ENCODE measurements at regions not wholly inside any gene's neighbourhood (a gene's known extent, or its start where the extent isn't known, plus 50 kb on each side); places are given as distances from the start of the nearest gene placed in this dataset.
"Not testable (repeated sequence)": the region's sequence is repeated elsewhere in the genome, so short reads cannot be mapped to it uniquely, and the experiment has no call there.

DNA sequence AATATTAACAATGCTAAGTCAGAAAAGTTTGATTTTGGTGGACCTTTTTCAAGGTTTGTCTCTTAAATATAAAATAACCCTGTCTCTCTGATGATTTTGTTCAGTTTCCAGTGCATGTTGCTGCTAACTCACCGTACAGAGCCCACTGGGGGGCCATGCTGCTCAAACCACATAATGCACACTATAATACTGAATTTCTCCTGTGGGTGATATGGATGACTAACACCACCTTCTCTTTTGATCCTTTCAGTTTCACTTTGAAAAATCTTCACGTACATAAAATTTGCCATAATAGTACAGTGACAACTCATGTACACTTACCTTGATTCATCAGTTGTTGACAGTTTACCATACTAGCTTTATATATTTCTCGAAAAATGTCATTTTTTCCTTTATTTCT, 506.6 kb upstream of the MAN1A1 start:
- no peak for DNase-seq

- no peak for DNase-seq
Measured at GRCh38 chr6:119848696-119849095, 499.1 kb upstream of the MAN1A1 start.

- DNase-seq: no peak
Measured at GRCh38 chr6:119845161-119845560, 495.6 kb upstream of the MAN1A1 start.

GRCh38 chr6:119844387-119844786, 494.8 kb upstream of the MAN1A1 start:
- DNase-seq: no peak

DNA sequence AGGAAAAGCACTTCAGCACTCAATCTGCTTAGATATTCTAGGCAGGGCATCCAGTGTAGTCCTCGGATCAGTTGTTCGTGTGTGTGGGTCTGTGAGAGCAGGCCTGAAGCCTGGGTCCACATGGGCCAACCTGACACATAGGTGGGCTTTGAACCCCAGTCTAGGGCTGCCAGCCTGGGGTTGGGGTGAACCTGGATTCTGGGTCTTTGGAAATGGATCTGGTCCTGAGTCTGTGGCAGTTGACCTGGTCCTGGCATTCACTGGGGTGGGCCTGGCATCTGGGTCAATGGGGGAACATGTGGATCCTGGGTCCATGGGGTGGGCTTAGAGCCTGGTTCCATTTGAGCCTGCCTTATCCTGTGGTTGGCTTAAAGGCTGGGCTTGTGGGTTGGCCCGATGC, 492.6 kb upstream of the MAN1A1 start:
- DNase-seq: no peak

- no peak for DNase-seq
Measured at GRCh38 chr6:119838043-119838442, 488.5 kb upstream of the MAN1A1 start.

- no peak for DNase-seq
Measured at GRCh38 chr6:119834418-119834817, 484.9 kb upstream of the MAN1A1 start.

- no peak for DNase-seq
Measured at GRCh38 chr6:119832411-119832810, 482.9 kb upstream of the MAN1A1 start.

DNA sequence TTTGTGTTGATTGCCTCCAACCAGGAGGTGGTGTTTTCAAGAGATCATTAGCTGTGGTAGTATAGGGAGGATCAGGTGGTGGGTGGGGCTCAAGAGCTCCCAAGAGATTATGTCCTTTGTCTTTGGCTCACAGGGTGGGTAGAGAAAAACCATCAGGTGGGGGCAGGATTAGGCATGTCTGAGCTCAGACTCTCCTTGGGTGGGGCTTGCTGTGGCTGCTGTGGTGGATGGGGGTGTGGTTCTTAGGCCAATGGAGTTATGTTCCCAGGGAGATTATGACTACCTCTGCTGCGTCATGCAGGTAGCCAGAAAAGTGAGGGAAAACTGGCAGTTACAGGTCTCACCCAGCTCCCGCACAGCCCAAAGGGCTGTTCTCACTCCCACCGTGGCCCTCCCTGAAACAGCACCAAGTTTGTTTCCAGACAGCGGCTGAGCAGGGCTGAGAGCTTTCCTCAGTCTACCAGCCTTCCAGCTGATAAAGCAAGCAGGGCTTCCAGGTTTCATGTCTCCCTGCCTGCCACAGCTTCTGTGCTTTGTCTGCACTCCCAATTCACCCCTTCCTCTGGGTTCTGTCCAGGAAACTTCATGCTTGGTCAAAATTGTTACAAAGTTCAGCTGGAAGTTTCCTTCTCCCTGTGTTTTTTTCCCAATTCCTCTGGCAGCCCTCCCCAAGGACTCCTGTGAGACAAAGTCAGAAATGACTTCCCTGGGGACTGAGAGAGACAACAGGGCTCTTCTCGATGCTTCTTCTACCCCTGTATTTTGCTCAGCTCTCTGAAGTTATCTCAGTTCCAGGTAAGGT, 481.1 kb upstream of the MAN1A1 start:
- no peak for DNase-seq

DNA sequence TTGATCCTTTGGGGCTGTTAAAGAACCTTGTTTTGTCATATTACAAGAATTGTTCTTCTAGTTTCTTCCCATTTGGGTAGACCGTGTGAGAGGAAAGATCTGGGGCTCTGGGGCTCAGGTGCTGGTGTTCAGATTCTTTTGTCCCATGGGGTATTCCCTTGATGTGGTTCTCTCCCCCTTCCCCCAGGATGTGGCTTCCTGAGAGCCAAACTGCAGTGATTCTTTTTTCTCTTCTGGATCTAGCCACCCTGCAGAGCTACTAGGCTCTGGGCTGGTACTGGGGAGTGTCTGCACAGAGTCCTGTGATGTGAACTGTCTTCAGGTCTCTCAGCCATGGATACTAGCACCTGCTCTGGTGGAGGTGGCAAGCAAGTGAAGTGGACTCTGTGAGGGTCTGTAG, 480.5 kb upstream of the MAN1A1 start:
- DNase-seq: no peak

- DNase-seq: not testable (repeated sequence)
Measured at GRCh38 chr6:119829499-119829898, 479.9 kb upstream of the MAN1A1 start.

- DNase-seq: no peak
Measured at GRCh38 chr6:119829006-119829405, 479.4 kb upstream of the MAN1A1 start.

- DNase-seq: no peak
Measured at GRCh38 chr6:119821380-119821779, 471.8 kb upstream of the MAN1A1 start.

DNA sequence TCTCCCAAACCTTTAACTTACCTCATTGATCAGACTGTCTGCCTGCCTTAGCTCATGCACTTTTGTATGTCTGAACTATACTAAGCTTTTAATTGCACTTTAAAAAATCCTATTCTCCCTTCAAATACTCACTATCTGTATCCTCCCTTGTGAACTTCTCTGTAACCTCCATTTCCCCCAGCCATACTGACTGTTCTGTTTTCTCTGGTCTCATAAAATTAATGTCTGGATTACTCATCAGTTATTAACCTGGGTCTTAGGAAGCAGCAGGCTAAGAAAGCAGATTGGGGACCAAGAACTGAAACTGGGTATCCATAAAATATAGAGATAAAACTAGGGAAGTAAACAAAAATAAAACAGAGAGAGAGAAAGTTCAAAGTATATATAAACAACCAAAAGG, 469.3 kb upstream of the MAN1A1 start:
- no peak for DNase-seq

DNA sequence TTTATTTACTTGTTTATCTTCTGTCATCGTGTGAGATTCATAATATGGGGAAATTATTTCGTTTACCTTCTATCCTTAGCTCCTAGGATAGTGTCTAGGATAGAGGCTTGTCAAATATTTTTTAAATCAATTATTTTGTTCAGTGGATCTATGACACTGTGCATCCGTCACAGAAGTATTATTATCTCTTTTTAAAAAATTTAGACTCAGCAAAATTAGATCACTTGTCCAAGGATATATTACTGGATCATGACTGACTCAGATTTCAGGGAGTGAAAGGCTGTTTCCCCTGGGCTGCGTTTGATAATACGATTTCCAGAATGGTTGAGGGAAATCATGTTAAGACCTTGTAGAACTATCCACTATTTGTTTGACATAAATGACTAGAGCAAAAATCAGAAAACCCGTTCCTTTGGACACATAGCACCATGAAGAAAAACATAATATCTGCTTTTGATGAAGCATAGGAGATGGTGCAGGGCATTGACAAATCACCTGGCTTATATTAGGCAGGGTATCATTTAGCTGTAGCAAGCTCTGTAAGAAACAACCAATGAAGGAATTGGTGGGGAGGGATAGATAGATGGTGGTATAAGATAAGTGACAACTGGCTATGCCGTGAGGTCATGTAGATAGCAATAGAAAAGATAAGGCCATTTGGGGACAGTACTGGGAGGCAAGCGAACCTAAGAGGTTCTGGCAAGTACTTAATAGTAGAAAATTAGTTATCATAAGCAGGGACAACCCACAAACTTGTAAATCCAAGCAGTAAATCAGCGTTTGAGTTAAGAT, 465.2 kb upstream of the MAN1A1 start:
- DNase-seq: no peak

DNA sequence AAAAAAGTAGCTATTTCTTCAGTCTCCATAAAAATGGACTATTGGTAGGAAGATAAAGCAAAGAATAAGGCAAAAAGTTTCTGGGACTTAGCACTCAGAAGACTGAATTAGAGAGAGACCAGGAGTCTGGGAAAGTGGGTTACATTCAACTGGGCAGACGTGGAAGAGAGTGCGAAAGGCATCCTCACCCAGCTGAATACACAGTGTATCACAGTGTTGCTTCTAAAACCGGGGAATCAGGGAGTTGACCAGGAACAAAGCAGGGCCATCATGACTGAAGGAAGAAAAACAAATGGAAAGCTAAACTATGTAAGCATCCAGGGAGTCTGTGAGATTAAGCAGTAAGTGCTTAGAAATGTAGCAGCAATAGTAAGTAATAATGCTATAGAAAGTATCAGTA, 452.9 kb upstream of the MAN1A1 start:
- no peak for DNase-seq

DNA sequence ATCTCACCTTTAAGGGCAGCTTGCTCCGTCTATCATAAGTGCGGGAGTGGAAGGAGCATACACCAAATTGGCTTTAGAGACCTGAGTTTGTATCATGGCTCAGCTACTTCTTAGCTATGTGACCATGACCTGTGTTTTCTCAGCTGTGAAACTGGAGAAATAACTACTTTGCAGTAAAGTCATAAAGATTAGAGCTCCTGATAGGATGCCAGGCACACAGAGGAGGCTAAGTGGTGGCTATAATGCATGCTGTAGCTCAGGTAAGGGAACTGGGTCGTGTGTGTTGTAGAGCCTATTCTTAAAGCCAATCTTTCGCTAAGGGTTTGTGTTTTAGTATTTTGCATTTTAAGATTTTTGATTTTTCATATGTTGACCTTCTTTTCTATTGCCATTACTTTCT, 451.5 kb upstream of the MAN1A1 start:
- no peak for DNase-seq

- no peak for DNase-seq
Measured at GRCh38 chr6:119800526-119800925, 451.0 kb upstream of the MAN1A1 start.

DNA sequence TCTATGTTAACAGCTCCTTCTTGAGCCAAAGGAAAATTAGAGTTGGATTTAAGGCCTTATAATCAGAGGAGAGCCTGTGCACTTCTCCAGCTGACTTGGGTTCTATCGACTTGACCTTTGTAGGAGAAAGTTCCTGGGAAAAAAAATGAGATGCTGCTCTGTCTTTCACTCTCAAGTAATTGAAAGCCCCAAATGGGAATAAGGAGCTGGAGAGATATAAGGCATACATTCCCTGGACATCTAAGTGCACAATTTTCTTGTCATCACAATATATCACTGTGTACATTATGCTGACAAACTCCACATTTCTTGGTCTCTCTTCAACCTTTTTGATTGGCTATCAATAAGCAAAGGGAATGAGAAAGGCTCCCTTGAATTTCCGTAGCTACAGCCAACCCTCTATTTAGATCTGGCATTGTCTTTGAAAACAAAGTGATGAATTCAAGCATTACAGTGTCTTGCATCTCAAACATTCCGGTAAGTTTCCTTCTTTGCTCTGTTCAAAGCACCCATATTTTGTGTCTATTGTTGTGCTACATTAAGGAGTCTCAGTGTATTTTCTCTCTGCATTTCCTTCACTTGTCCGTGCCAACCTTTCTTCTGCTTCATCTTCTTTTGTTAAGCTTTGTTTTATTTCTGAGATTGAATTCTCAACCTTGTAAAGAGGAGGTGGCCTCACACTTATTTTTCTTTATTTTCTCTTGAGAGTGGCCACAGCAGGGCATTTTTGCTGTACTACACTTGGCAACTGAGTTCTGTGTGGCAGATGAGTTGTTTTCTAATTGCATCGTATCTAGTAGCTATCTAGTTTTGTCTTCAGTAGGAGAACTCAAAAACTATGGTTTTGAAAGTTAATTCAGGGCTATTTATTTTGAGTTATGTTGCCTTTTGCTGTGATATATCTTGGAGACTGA, 450.3 kb upstream of the MAN1A1 start:
- DNase-seq: no peak

- DNase-seq: no peak
Measured at GRCh38 chr6:119791736-119792135, 442.2 kb upstream of the MAN1A1 start.

- DNase-seq: no peak
Measured at GRCh38 chr6:119781365-119781764, 431.8 kb upstream of the MAN1A1 start.

- no peak for DNase-seq
Measured at GRCh38 chr6:119768201-119768600, 418.6 kb upstream of the MAN1A1 start.

- DNase-seq: no peak
Measured at GRCh38 chr6:119764927-119765681, 415.5 kb upstream of the MAN1A1 start.

Data from SHP77 treated with DMSO at 0.1 percent for 48 hours (cell line).